SK-N-SH treated with all-trans-retinoic acid at 6 μM for 48 hours (cell line): ENCODE measurements at regions not wholly inside any gene's neighbourhood (a gene's known extent, or its start where the extent isn't known, plus 50 kb on each side); places are given as distances from the start of the nearest gene placed in this dataset.

Experiments used
- ATAC-seq: fragments of 200-7000 bp; cut with Tn5 transposase; 3 replicates; pipeline ENCODE4 v1.9.1; 2020; ENCODE audit warnings: mild to moderate bottlenecking, moderate library complexity
- ARNTL ChIP-seq: fragments of 450-650 bp; formaldehyde crosslinking; IDR thresholded peaks from 2 replicates; pipeline ENCODE4 v1.5.0; 2020; ENCODE audit warnings: low read depth, mild to moderate bottlenecking, moderate library complexity, borderline replicate concordance
- BACH2 ChIP-seq: fragments of 250-450 bp; sonication (Bioruptor Pico); IDR thresholded peaks from 2 replicates; pipeline ENCODE4 v1.9.0; 2021; ENCODE audit warnings: mild to moderate bottlenecking, borderline replicate concordance
- CSDC2 ChIP-seq: fragments of 250-450 bp; sonication (Bioruptor Pico); IDR thresholded peaks from 2 replicates; pipeline ENCODE4 v1.5.0; 2020; ENCODE audit warnings: mild to moderate bottlenecking, moderate library complexity
- CSRNP3 ChIP-seq: fragments of 250-450 bp; sonication (Bioruptor Pico); IDR thresholded peaks from 2 replicates; pipeline ENCODE4 v1.5.1; 2021; ENCODE audit warnings: mild to moderate bottlenecking, moderate library complexity
- ESRRG ChIP-seq: fragments of 250-450 bp; sonication (Bioruptor Pico); IDR thresholded peaks from 2 replicates; pipeline ENCODE4 v1.6.1; 2021; ENCODE audit warnings: mild to moderate bottlenecking
- GLIS3 ChIP-seq: fragments of 250-450 bp; sonication (Bioruptor Pico); IDR thresholded peaks from 2 replicates; pipeline ENCODE4 v1.5.0; 2020; ENCODE audit warnings: mild to moderate bottlenecking, moderate library complexity
- ISL1 ChIP-seq: fragments of 250-450 bp; sonication (Bioruptor Pico); IDR thresholded peaks from 2 replicates; pipeline ENCODE4 v2.1.2; 2022; ENCODE audit warnings: mild to moderate bottlenecking, moderate library complexity
- OSR1 ChIP-seq: fragments of 250-450 bp; sonication (Bioruptor Pico); IDR thresholded peaks from 2 replicates; pipeline ENCODE4 v1.8.0; 2022; ENCODE audit warnings: moderate library complexity, mild to moderate bottlenecking, inconsistent platforms
- PPARA ChIP-seq: fragments of 250-450 bp; sonication (Bioruptor Pico); IDR thresholded peaks from 2 replicates; pipeline ENCODE4 v1.5.0; 2020; ENCODE audit warnings: mild to moderate bottlenecking, borderline replicate concordance
- RARB ChIP-seq: fragments of 250-450 bp; sonication (Bioruptor Pico); IDR thresholded peaks from 2 replicates; pipeline ENCODE4 v1.8.0; 2021; ENCODE audit warnings: mild to moderate bottlenecking, moderate library complexity
- SNAI2 ChIP-seq: fragments of 250-450 bp; sonication (Bioruptor Pico); IDR thresholded peaks from 2 replicates; pipeline ENCODE4 v1.5.0; 2020; ENCODE audit warnings: mild to moderate bottlenecking, moderate library complexity
- TCF4 ChIP-seq: fragments of 250-450 bp; sonication (Bioruptor Pico); IDR thresholded peaks from 2 replicates; pipeline ENCODE4 v1.8.0; 2021; ENCODE audit warnings: mild to moderate bottlenecking, moderate library complexity, borderline replicate concordance
- TOX ChIP-seq: fragments of 250-450 bp; sonication (Bioruptor Pico); IDR thresholded peaks from 2 replicates; pipeline ENCODE4 v1.8.0; 2021; ENCODE audit warnings: mild to moderate bottlenecking, moderate library complexity, borderline replicate concordance
- ZC3H10 ChIP-seq: fragments of 250-450 bp; sonication (Bioruptor Pico); IDR thresholded peaks from 2 replicates; pipeline ENCODE4 v1.5.1; 2021; ENCODE audit warnings: mild to moderate bottlenecking, moderate library complexity
- ZFP3 ChIP-seq: fragments of 250-450 bp; sonication (Bioruptor Pico); IDR thresholded peaks from 2 replicates; pipeline ENCODE4 v1.5.0; 2020; ENCODE audit warnings: mild to moderate bottlenecking, moderate library complexity
- ZFP30 ChIP-seq: fragments of 450-650 bp; formaldehyde crosslinking; IDR thresholded peaks from 2 replicates; pipeline ENCODE4 v1.5.0; 2022; ENCODE audit warnings: mild to moderate bottlenecking, moderate library complexity
- ZNF565 ChIP-seq: fragments of 450-650 bp; formaldehyde crosslinking; conservative IDR thresholded peaks from 2 replicates; pipeline ENCODE4 v1.5.0; 2020; ENCODE audit warnings: low read depth, mild to moderate bottlenecking, moderate library complexity
- ZNF70 ChIP-seq: fragments of 450-650 bp; formaldehyde crosslinking; IDR thresholded peaks from 2 replicates; pipeline ENCODE4 v1.5.0; 2020; ENCODE audit warnings: mild to moderate bottlenecking, moderate library complexity
- ZNF8 ChIP-seq: fragments of 450-650 bp; formaldehyde crosslinking; IDR thresholded peaks from 2 replicates; pipeline ENCODE4 v1.5.0; 2020; ENCODE audit warnings: mild to moderate bottlenecking, moderate library complexity
- TF ChIP-seq, protein P1 (sequence below): fragments of 250-450 bp; sonication (Bioruptor Pico); IDR thresholded peaks from 2 replicates; pipeline ENCODE4 v1.5.0; 2020; ENCODE audit warnings: mild to moderate bottlenecking, moderate library complexity
- TF ChIP-seq, protein P2 (sequence below): fragments of 250-450 bp; sonication (Bioruptor Pico); IDR thresholded peaks from 2 replicates; pipeline ENCODE4 v1.8.0; 2020; ENCODE audit warnings: mild to moderate bottlenecking, moderate library complexity, borderline replicate concordance
- TF ChIP-seq, protein P3 (sequence below): fragments of 250-450 bp; sonication (Bioruptor Pico); IDR thresholded peaks from 2 replicates; pipeline ENCODE4 v1.8.0; 2021; ENCODE audit warnings: low read depth, mild to moderate bottlenecking, moderate library complexity, borderline replicate concordance

- no peak for TF ChIP-seq TOX (CRISPR knock-in tag)
- no peak for TF ChIP-seq RARB (CRISPR knock-in tag)
- no peak for TF ChIP-seq ESRRG (CRISPR knock-in tag)
- TF ChIP-seq, protein P1, sequence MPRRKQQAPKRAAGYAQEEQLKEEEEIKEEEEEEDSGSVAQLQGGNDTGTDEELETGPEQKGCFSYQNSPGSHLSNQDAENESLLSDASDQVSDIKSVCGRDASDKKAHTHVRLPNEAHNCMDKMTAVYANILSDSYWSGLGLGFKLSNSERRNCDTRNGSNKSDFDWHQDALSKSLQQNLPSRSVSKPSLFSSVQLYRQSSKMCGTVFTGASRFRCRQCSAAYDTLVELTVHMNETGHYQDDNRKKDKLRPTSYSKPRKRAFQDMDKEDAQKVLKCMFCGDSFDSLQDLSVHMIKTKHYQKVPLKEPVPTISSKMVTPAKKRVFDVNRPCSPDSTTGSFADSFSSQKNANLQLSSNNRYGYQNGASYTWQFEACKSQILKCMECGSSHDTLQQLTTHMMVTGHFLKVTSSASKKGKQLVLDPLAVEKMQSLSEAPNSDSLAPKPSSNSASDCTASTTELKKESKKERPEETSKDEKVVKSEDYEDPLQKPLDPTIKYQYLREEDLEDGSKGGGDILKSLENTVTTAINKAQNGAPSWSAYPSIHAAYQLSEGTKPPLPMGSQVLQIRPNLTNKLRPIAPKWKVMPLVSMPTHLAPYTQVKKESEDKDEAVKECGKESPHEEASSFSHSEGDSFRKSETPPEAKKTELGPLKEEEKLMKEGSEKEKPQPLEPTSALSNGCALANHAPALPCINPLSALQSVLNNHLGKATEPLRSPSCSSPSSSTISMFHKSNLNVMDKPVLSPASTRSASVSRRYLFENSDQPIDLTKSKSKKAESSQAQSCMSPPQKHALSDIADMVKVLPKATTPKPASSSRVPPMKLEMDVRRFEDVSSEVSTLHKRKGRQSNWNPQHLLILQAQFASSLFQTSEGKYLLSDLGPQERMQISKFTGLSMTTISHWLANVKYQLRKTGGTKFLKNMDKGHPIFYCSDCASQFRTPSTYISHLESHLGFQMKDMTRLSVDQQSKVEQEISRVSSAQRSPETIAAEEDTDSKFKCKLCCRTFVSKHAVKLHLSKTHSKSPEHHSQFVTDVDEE (CRISPR knock-in tag), result no peak
- TF ChIP-seq PPARA (CRISPR knock-in tag), result no peak
- no peak for TF ChIP-seq ZFP30 (CRISPR knock-in tag)
- TF ChIP-seq CSDC2 (CRISPR knock-in tag), result no peak
- TF ChIP-seq GLIS3 (CRISPR knock-in tag), result no peak
- TF ChIP-seq CSRNP3, result no peak
- no peak for TF ChIP-seq ZNF8 (CRISPR knock-in tag)
- TF ChIP-seq SNAI2 (CRISPR knock-in tag), result no peak
- TF ChIP-seq ZFP3, result no peak
- TF ChIP-seq OSR1 (CRISPR knock-in tag), result no peak
- no peak for TF ChIP-seq ZNF565 (CRISPR knock-in tag)
- no peak for TF ChIP-seq ISL1 (CRISPR knock-in tag)
- no peak for TF ChIP-seq ZC3H10
- TF ChIP-seq ZNF70 (CRISPR knock-in tag), result no peak
- TF ChIP-seq, protein P2, sequence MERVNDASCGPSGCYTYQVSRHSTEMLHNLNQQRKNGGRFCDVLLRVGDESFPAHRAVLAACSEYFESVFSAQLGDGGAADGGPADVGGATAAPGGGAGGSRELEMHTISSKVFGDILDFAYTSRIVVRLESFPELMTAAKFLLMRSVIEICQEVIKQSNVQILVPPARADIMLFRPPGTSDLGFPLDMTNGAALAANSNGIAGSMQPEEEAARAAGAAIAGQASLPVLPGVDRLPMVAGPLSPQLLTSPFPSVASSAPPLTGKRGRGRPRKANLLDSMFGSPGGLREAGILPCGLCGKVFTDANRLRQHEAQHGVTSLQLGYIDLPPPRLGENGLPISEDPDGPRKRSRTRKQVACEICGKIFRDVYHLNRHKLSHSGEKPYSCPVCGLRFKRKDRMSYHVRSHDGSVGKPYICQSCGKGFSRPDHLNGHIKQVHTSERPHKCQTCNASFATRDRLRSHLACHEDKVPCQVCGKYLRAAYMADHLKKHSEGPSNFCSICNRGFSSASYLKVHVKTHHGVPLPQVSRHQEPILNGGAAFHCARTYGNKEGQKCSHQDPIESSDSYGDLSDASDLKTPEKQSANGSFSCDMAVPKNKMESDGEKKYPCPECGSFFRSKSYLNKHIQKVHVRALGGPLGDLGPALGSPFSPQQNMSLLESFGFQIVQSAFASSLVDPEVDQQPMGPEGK (CRISPR knock-in tag), result no peak
- TF ChIP-seq TCF4 (CRISPR knock-in tag), result no peak
- TF ChIP-seq ARNTL, result no peak
- no peak for ATAC-seq
Observed at GRCh38 chr3:17806876-17807275, 64.4 kb upstream of the TBC1D5 start.

DNA sequence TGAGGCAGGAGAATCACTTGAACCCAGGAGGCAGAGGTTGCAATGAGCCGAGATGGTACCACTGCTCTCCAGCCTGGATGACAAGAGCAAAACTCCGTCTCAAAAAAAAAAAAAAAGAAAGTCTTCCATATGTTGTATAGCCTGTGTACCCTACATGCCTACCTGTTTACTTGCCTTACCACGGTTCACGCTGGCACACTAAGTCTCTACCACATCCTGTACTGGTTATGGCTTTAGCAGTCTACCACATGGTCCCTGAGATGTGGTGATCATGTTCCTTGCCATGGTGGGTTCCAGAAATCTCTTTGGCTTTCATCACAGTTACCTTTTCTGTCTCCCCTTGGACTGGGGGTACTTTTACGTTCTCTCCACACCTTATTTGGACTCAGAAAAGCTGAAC is 63.8 kb upstream of the TBC1D5 start:
- ATAC-seq, result no peak
- TF ChIP-seq CSDC2 (CRISPR knock-in tag), result no peak
- TF ChIP-seq, protein P2 (CRISPR knock-in tag), result no peak
- no peak for TF ChIP-seq ARNTL
- TF ChIP-seq, protein P3, sequence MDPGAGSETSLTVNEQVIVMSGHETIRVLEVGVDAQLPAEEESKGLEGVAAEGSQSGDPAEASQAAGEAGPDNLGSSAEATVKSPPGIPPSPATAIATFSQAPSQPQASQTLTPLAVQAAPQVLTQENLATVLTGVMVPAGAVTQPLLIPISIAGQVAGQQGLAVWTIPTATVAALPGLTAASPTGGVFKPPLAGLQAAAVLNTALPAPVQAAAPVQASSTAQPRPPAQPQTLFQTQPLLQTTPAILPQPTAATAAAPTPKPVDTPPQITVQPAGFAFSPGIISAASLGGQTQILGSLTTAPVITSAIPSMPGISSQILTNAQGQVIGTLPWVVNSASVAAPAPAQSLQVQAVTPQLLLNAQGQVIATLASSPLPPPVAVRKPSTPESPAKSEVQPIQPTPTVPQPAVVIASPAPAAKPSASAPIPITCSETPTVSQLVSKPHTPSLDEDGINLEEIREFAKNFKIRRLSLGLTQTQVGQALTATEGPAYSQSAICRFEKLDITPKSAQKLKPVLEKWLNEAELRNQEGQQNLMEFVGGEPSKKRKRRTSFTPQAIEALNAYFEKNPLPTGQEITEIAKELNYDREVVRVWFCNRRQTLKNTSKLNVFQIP (CRISPR knock-in tag), result no peak
- TF ChIP-seq SNAI2 (CRISPR knock-in tag), result no peak
- TF ChIP-seq, protein P1 (CRISPR knock-in tag), result no peak
- no peak for TF ChIP-seq PPARA (CRISPR knock-in tag)
- no peak for TF ChIP-seq ZNF565 (CRISPR knock-in tag)
- no peak for TF ChIP-seq BACH2 (CRISPR knock-in tag)
- no peak for TF ChIP-seq ISL1 (CRISPR knock-in tag)
- no peak for TF ChIP-seq CSRNP3
- TF ChIP-seq ZFP3, result no peak
- TF ChIP-seq GLIS3 (CRISPR knock-in tag), result no peak
- no peak for TF ChIP-seq ZC3H10
- TF ChIP-seq ZNF70 (CRISPR knock-in tag), result no peak
- no peak for TF ChIP-seq OSR1 (CRISPR knock-in tag)
- TF ChIP-seq ZNF8 (CRISPR knock-in tag), result no peak
